GM18498 (cell line): ENCODE measurements at regions not wholly inside any gene's neighbourhood (a gene's known extent, or its start where the extent isn't known, plus 50 kb on each side); places are given as distances from the start of the nearest gene placed in this dataset.

Experiments
- ATAC-seq: cut with Tn5 transposase; IDR thresholded peaks from one replicate; pipeline ENCODE4 v1.9.1; 2021; ENCODE audit warnings: mild to moderate bottlenecking, moderate library complexity; ENCODE audit not compliant: unreplicated experiment

GRCh38 chr10:84993251-84994035 is 665.1 kb downstream of the CCSER2 start:
- ATAC-seq, result no peak

GRCh38 chr10:84994722-84995121 is 666.3 kb downstream of the CCSER2 start:
- ATAC-seq, result no peak

GRCh38 chr10:84996580-84996979 is 668.2 kb downstream of the CCSER2 start:
- no peak for ATAC-seq

- no peak for ATAC-seq
Observed at GRCh38 chr10:84997870-84998269, 669.5 kb downstream of the CCSER2 start.

GRCh38 chr10:84999929-85000328 is 671.5 kb downstream of the CCSER2 start:
- ATAC-seq, result no peak

GRCh38 chr10:85003083-85003482 is 674.7 kb downstream of the CCSER2 start:
- no peak for ATAC-seq

GRCh38 chr10:85008488-85009184 is 680.2 kb downstream of the CCSER2 start:
- no peak for ATAC-seq

GRCh38 chr10:85012305-85012704 is 683.9 kb downstream of the CCSER2 start:
- no peak for ATAC-seq

GRCh38 chr10:85026878-85027467 is 698.6 kb downstream of the CCSER2 start:
- no peak for ATAC-seq

GRCh38 chr10:85032981-85033380 is 704.6 kb downstream of the CCSER2 start:
- no peak for ATAC-seq

GRCh38 chr10:85036661-85037060 is 708.3 kb downstream of the CCSER2 start:
- no peak for ATAC-seq

- no peak for ATAC-seq
Observed at GRCh38 chr10:85039311-85039710, 710.9 kb downstream of the CCSER2 start.

- no peak for ATAC-seq
Observed at GRCh38 chr10:85043207-85043606, 714.8 kb downstream of the CCSER2 start.

GRCh38 chr10:85045046-85045445 is 716.7 kb downstream of the CCSER2 start:
- ATAC-seq, result no peak

GRCh38 chr10:85047170-85047834 is 718.9 kb downstream of the CCSER2 start:
- no peak for ATAC-seq

GRCh38 chr10:85047979-85048378 is 719.6 kb downstream of the CCSER2 start:
- ATAC-seq, result no peak

GRCh38 chr10:85048644-85049043 is 720.3 kb downstream of the CCSER2 start:
- ATAC-seq, result no peak

GRCh38 chr10:85060944-85061343 is 732.6 kb downstream of the CCSER2 start:
- ATAC-seq, result no peak

- ATAC-seq, result no peak
Observed at GRCh38 chr10:85061401-85061800, 733.0 kb downstream of the CCSER2 start.

- ATAC-seq, result no peak
Observed at GRCh38 chr10:85067955-85068354, 739.6 kb downstream of the CCSER2 start.

GRCh38 chr10:85080934-85081333 is 752.5 kb downstream of the CCSER2 start:
- no peak for ATAC-seq
